Right forelimb (tissue), 1 donor: ENCODE measurements at regions not wholly inside any gene's neighbourhood (a gene's known extent, or its start where the extent isn't known, plus 50 kb on each side); places are given as distances from the start of the nearest gene placed in this dataset.

ENCODE experiments used
- DNase-seq: peaks from one replicate; pipeline ENCODE4 v3.0.0-alpha.2; 2018

GRCh38 chr10:7507887-7508726 lies 97.3 kb upstream of the SFMBT2 start:
- DNase-seq: no peak

- DNase-seq: no peak
Measured at GRCh38 chr10:7506571-7506970, 95.7 kb upstream of the SFMBT2 start.

GRCh38 chr10:7505196-7505595 lies 94.4 kb upstream of the SFMBT2 start:
- DNase-seq: no peak

GRCh38 chr10:7503190-7503589 lies 92.4 kb upstream of the SFMBT2 start:
- DNase-seq: no peak

- DNase-seq: no peak
Measured at GRCh38 chr10:7501157-7501556, 90.3 kb upstream of the SFMBT2 start.

- DNase-seq: no peak
Measured at GRCh38 chr10:7498111-7498510, 87.3 kb upstream of the SFMBT2 start.

- no peak for DNase-seq
Measured at GRCh38 chr10:7493996-7494395, 83.2 kb upstream of the SFMBT2 start.

GRCh38 chr10:7492660-7493046 lies 81.8 kb upstream of the SFMBT2 start:
- no peak for DNase-seq

GRCh38 chr10:7491949-7492659 lies 81.3 kb upstream of the SFMBT2 start:
- DNase-seq: no peak

- no peak for DNase-seq
Measured at GRCh38 chr10:7491230-7491629, 80.4 kb upstream of the SFMBT2 start.

GRCh38 chr10:7488418-7488829 lies 77.6 kb upstream of the SFMBT2 start:
- peak; percentile 58 for DNase-seq

GRCh38 chr10:7487528-7487927 lies 76.7 kb upstream of the SFMBT2 start:
- DNase-seq: no peak

GRCh38 chr10:7486528-7486927 lies 75.7 kb upstream of the SFMBT2 start:
- no peak for DNase-seq

GRCh38 chr10:7485799-7486198 lies 75.0 kb upstream of the SFMBT2 start:
- no peak for DNase-seq

- no peak for DNase-seq
Measured at GRCh38 chr10:7485244-7485556, 74.4 kb upstream of the SFMBT2 start.

- DNase-seq: no peak
Measured at GRCh38 chr10:7484456-7485243, 73.8 kb upstream of the SFMBT2 start.

GRCh38 chr10:7483848-7484247 lies 73.0 kb upstream of the SFMBT2 start:
- no peak for DNase-seq

- no peak for DNase-seq
Measured at GRCh38 chr10:7482992-7483391, 72.2 kb upstream of the SFMBT2 start.

- no peak for DNase-seq
Measured at GRCh38 chr10:7481368-7481765, 70.5 kb upstream of the SFMBT2 start.

GRCh38 chr10:7480742-7481367 lies 70.0 kb upstream of the SFMBT2 start:
- DNase-seq: no peak

GRCh38 chr10:7479861-7480598 lies 69.2 kb upstream of the SFMBT2 start:
- DNase-seq: no peak

GRCh38 chr10:7478727-7479457 lies 68.1 kb upstream of the SFMBT2 start:
- no peak for DNase-seq
